Esophagus squamous epithelium (tissue), 4 donors: ENCODE measurements at regions not wholly inside any gene's neighbourhood (a gene's known extent, or its start where the extent isn't known, plus 50 kb on each side); places are given as distances from the start of the nearest gene placed in this dataset.

ENCODE experiments used
- CTCF ChIP-seq, 6 experiments: fragments of 450-650 bp in 4 of 6; fragments of 200-600 bp in 2 of 6; sonication (generic) in 2 of 6; IDR thresholded peaks; one replicate each; pipeline ENCODE4 v1.5.1; 2016 to 2019; ENCODE audit warnings: antibody characterized with exemption in 6 of 6, mild to moderate bottlenecking in 4 of 6, moderate library complexity in 4 of 6
- POLR2A ChIP-seq, 4 donors: fragments of 450-650 bp; IDR thresholded peaks; one replicate each; pipeline ENCODE4 v1.6.1; 2017; ENCODE audit warnings: antibody characterized with exemption in 4 of 4, mild to moderate bottlenecking in 4 of 4, moderate library complexity in 3 of 4

- TF ChIP-seq CTCF (IDR thresholded peaks at IDR 0.05): no peak
- no peak for TF ChIP-seq POLR2A (IDR thresholded peaks at IDR 0.05)
These were observed 1016.2 kb downstream of the NLGN4Y start for GRCh38 chrY:15540516-15540915.
